HT1080 (cell line): ENCODE measurements at regions not wholly inside any gene's neighbourhood (a gene's known extent, or its start where the extent isn't known, plus 50 kb on each side); places are given as distances from the start of the nearest gene placed in this dataset.

Source experiments
- DNase-seq: peaks from one replicate; pipeline ENCODE4 v3.0.0-alpha.2; 2015; ENCODE audit warnings: low read depth

DNA sequence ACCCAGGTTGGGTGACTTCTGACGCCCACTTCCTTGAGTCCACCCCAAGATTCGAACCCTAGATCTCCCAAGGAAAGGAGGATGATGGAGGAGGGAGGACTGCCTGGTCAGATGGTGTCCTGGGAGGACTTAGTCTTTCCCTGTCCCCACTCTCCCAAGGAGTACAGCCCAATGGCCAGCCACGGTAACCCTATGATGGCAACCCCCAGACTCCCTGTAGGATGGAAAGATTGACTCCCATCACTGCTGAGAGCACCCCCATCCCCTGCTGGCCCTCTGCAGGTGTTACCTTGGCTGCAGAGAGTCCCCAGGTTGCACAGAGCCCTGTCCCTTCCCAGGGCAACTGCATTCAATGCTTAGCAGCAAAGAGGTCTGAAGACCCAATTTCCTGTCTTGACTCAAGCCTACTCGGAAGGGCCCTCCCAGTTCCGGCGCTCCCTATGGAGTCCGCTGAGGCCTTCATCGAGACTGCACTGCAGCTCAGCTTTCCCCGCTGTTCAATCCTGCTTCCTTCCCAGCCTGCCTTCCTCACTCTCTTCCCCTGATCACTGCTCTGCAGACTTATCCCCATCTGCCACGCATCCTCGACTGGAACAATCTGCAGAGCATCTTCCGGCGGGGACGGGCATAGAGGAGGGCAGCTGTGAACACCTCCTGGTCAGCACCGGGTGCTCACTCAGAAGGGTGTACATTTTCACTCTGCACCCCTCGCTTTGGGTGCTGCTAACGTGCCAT lies 50.8 kb upstream of the OCM2 start:
- no peak for DNase-seq

DNA sequence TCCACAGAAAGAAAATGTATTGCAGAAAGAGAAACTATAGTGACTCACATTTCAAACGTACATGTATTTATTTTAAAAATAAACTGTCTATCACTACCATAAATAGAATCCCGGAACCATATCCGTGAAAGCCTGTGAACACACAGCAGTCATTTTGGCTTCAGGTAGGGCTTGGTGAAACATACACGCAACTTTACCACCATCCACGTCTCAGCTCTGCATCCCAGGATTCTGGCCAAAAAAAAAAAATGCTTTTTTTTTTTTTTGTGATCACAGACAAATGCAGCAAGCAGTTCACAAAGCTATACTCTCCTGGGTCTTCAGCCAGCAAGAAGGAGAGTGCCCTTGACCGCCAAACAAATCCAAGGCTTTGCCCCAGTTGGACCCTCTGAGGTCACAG lies 56.8 kb upstream of the OCM2 start:
- DNase-seq: no peak

DNA sequence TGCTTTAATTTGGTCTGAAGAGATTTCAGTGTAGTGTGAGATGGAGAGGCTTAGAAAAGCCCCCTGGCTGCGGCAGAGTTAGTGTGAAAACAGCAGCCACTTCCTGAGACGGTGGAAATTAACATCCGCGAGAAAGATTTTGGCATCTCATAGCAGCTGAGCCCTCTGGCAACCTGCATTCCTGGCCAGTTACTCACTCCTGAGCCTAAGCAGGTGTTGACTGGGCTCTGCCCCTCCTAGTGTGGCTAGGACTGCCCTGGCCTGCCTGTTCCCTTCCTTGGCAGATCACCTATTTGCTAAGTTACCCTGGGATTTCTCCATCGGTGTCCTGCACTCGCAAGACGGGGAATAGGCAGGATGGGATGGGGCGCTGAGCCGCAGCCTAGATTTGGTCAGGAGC lies 57.6 kb upstream of the LMTK2 start:
- peak; percentile 13 for DNase-seq

DNA sequence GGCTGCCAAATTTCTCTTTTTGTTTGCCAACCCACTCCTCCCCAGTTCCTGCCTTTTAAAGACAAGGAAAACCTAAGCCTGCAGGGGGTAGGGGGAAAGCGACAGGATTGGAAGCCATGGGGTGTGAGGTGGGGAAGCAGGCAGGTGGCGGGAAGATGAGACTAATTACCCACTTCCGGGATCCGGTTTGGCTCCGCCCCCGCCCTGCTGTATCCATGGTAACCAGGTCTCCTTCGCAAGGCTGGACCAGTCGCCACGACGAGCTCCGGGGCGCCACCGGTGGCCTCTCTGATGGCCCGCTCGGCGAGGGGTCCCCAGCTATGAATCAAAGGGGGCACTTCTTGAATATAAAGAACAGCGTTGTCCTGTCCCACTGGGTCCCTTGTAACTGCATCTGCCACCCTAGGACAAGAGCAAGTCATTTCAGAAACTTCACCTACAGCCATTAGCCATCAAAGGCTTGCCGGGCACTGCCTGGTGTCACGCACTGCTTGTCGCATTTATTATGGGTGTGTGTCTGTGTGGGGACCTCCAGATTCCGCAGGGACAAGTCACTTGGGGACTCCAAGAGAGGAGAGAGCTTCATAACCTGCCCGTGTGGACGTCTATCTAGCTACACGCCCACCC lies 55.4 kb upstream of the LMTK2 start:
- no peak for DNase-seq

DNA sequence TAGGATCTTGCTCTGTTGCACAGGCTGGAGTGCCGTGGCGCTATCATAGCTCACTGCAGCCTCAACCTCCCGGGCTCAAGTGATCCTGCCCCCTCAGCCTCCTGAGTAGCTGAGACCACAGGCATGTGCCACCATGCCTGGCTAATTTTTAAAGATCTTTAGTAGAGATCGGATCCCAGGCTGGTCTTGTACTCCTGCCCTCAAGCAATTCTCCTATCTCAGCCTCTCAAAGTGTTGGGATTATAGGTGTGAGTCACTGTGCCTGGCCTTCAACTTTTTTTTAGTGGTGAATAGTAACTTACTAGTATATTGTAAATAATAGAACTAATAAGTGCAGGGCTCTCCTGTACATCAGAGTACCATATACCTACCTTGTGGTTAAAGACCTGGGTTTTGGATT lies 52.1 kb upstream of the LMTK2 start:
- DNase-seq: no peak

DNA sequence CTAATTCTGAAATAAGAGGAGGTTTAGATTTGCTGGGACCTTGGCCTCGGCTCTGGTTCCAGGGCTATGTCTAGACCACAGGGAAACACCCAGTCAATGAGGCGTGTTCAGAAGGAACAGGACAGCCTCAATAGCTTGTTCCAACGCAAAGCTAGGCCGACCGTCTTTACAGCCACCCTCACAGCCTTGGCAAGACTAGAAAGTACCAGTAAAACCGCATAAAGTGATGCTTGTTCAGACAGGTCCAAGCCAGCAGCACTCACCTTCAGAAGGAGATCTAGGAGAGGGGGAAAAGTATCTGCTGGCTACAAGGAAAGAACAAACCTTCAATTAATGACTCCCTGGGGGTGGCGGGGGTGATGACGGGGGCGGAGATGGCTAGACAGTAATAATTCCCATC lies 50.1 kb upstream of the LMTK2 start:
- no peak for DNase-seq
